GM12865 (cell line): ENCODE measurements at regions not wholly inside any gene's neighbourhood (a gene's known extent, or its start where the extent isn't known, plus 50 kb on each side); places are given as distances from the start of the nearest gene placed in this dataset.
"Not testable (repeated sequence)": the region's sequence is repeated elsewhere in the genome, so short reads cannot be mapped to it uniquely, and the experiment has no call there.

ENCODE experiments used
- DNase-seq: peaks from one replicate; pipeline ENCODE4 v3.0.0; 2010; ENCODE audit warnings: low read depth
- H3K4me3 ChIP-seq: 2 replicates; pipeline ENCODE4 v1.5.1; 2011; ENCODE audit warnings: mild to moderate bottlenecking, low read depth, low read length, control low read depth
- TF ChIP-seq, protein P1 (sequence below): IDR thresholded peaks from 2 replicates; pipeline ENCODE4 v1.5.1; 2011; ENCODE audit warnings: low read length, control low read depth, low read depth, inconsistent platforms; ENCODE audit not compliant: insufficient read depth; ENCODE audit errors: missing control alignments

DNA sequence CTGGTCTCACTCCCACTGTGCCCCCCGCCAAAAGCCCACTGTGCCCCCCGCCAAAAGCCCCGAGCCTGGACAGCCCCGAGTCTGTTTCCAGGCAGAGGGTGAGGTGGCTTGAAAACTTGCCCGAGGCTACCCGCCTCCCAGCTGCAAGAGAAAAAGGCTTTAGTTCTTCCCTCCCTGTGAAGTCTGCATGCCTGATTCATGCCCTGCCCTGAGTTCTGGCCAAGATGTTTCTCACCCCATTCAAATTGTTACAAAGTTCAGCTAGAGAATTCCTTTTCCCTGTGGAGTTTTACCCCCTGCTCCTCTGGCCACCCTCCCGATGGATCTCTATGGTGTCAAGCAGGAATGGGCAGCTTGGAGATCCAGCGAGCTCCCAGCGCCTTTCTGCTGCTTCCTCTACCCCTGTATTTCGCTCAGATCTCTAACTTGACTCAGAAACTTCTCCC, 298.8 kb upstream of the MAP3K7 start:
- H3K4me3 ChIP-seq, result no peak overlapping the region
- TF ChIP-seq, protein P1, sequence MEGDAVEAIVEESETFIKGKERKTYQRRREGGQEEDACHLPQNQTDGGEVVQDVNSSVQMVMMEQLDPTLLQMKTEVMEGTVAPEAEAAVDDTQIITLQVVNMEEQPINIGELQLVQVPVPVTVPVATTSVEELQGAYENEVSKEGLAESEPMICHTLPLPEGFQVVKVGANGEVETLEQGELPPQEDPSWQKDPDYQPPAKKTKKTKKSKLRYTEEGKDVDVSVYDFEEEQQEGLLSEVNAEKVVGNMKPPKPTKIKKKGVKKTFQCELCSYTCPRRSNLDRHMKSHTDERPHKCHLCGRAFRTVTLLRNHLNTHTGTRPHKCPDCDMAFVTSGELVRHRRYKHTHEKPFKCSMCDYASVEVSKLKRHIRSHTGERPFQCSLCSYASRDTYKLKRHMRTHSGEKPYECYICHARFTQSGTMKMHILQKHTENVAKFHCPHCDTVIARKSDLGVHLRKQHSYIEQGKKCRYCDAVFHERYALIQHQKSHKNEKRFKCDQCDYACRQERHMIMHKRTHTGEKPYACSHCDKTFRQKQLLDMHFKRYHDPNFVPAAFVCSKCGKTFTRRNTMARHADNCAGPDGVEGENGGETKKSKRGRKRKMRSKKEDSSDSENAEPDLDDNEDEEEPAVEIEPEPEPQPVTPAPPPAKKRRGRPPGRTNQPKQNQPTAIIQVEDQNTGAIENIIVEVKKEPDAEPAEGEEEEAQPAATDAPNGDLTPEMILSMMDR, result no peak
- DNase-seq, result no peak

DNA sequence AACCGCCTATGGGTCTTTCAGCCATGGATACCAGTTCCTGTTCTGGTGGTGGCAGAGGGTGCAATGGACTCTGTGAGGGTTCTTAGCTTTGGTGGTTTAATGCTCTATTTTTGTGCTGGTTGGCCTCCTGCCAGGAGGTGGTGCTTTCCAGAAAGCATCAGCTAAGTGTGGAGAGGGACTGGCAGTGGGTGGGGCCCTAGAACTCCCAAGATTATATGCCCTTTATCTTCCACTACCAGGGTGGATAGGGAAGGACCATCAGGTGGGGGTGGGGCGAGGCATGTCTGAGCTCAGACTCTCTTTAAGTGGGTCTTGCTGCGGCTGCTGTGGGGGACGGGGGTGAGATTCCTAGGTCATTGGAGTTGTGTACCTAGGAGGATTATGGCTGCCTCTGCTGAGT, 298.3 kb upstream of the MAP3K7 start:
- H3K4me3 ChIP-seq, DNase-seq: not testable (repeated sequence)

DNA sequence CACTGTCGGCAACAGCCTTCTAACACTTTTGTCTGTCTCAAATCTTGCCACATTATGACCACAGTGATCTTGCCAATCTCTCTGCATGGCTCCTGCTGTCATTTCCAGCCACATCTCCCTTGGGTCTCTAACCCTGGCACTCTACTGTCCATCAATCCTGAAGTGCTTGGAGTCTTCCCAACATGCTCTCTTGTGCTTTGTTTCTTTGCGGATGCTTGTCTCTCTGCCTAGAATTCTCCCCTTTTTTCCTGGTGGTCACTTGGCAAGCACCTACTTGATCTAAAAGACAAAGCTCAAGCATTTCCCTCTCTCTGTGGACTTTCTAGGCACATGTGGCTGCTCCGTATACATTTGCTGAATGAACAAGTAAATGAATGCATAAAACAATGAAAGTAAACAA, 290.7 kb upstream of the MAP3K7 start:
- DNase-seq, result no peak
- TF ChIP-seq, protein P1, result no peak
- no peak overlapping the region for H3K4me3 ChIP-seq

DNA sequence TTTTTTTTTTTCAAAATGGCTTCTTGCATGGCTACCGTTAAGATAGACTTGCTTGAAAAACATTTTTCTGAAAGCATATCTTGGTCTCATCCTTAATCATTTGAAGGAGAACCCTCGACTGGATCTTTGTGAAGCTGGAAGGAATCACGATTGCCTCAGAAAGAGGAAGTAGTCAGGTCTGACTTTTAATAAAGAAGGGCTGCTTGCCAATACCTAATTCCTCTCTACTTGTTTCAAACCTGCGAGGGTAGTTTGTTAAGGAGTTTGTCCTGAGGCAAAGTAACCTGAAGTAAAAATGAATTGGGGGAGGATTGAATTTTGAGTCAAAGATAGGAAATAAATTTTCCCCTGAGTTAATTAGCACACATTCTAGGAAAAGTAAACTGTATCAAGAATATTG, 288.1 kb upstream of the MAP3K7 start:
- DNase-seq, result no peak
- TF ChIP-seq, protein P1, result no peak

DNA sequence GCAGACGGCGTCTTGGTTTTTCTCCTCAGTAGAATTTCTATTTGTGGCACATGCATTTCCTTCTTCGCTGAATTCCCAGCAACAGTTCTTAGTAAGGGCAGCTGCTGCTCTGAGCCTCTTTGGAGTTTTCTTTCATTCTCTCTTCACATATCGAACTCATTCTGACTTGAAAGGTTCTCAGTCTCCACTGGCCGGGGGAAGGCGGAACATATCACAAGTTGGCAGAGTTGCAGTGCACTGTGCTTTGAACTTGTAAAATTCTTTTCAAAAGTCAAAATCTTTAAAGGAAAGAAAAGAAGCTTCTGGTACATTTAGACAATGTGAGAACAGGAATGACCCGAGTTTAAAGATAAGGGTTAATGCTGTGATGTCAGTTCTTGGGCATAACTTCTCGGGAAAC, 286.1 kb upstream of the MAP3K7 start:
- TF ChIP-seq, protein P1, result no peak
- H3K4me3 ChIP-seq, result no peak overlapping the region
- no peak for DNase-seq

More for the DNA sequence above, 288.1 kb upstream of the MAP3K7 start:
- no peak overlapping the region for H3K4me3 ChIP-seq

DNA sequence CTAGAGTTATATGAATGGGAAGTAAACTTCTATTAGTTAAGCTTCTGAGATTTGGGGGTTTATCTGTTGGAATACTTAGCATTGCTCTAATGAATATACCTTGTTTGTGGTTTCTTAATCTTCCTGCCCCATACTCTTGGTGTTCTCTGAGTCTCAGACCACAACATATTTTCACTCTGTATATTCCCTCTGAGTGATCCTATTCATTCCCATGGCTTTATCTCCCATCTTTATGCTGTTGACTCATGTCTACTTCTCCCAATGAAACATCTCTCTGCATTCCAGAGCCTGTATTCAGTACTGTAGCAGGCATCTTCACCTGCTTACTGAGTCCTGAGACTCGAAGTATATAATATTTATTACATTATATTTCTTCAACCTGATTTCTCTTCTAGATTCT, 283.7 kb upstream of the MAP3K7 start:
- no peak for DNase-seq
- H3K4me3 ChIP-seq, result no peak overlapping the region
- TF ChIP-seq, protein P1, result no peak

DNA sequence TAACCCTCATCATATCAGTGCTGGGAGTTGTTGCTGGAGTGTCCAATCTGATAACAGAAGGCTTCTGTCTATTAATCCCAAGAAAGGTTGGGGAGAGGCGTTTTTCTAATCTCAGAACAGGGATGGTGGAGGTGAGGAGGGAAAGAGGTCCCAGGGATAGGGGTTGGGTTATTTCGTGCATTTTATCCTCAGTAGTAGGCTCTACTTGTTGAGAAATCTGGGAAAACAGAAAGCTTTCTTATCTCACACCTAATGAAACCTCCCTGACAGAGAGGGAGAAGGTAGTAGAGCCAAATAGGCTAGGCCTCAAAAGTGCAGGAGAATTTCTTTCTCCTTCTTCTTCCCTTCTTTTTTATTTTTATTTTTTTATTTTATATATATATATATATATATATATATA, 281.8 kb upstream of the MAP3K7 start:
- no peak for DNase-seq
- TF ChIP-seq, protein P1, result no peak
- no peak overlapping the region for H3K4me3 ChIP-seq
